H1 (cell line): ENCODE measurements at regions not wholly inside any gene's neighbourhood (a gene's known extent, or its start where the extent isn't known, plus 50 kb on each side); places are given as distances from the start of the nearest gene placed in this dataset.
A peak's percentile ranks its signal among the peaks of the same experiment; 100 is the strongest.

Experiments used
- CTCF ChIA-PET: fragments of 300-600 bp; sonication (Branson Sonifier 250); formaldehyde crosslinking; loops from one replicate; lab custom pipeline; 2021; ENCODE audit not compliant: partially characterized antibody; lab: Charles Lee
- POLR2A ChIA-PET: fragments of 300-600 bp; sonication (Branson Sonifier 250); formaldehyde crosslinking; loops from one replicate; lab custom pipeline; 2021; ENCODE audit warnings: inconsistent platforms; ENCODE audit not compliant: partially characterized antibody; lab: Charles Lee
- DNase-seq, 2 experiments: peaks; one replicate each; pipeline versions ENCODE4 v3.0.0 to v3.0.0-alpha.2; 2010 to 2022; ENCODE audit warnings: low spot score in 2 of 2, low read depth in 1 of 2, mixed read lengths in 1 of 2
- FAIRE-seq: peaks from 2 replicates; lab custom pipeline; 2011; peaks lifted over from hg19 to GRCh38; lab: Jason Lieb, UNC
- H2AFZ ChIP-seq: 2 replicates; pipeline ENCODE4 v1.8.1; 2012; ENCODE audit warnings: low read length, inconsistent platforms
- H2AK5ac ChIP-seq: 2 replicates; pipeline ENCODE4 v1.6.1; 2013; ENCODE audit warnings: low read depth, low read length
- H2BK120ac ChIP-seq: replicated peaks from 2 replicates; pipeline ENCODE3; 2013; ENCODE audit warnings: low read depth, low read length, inconsistent platforms
- H2BK12ac ChIP-seq: 2 replicates; pipeline ENCODE4 v1.6.1; 2013; ENCODE audit warnings: low read depth, low read length
- H2BK15ac ChIP-seq: 2 replicates; pipeline ENCODE4 v1.6.1; 2013; ENCODE audit warnings: low read length
- H2BK20ac ChIP-seq: 2 replicates; pipeline ENCODE4 v1.6.1; 2013; ENCODE audit warnings: low read length
- H2BK5ac ChIP-seq: 2 replicates; pipeline ENCODE4 v1.6.1; 2013; ENCODE audit warnings: low read depth, low read length
- H3K14ac ChIP-seq: 2 replicates; pipeline ENCODE4 v1.6.1; 2013; ENCODE audit warnings: inconsistent platforms; ENCODE audit not compliant: insufficient read length
- H3K18ac ChIP-seq: 2 replicates; pipeline ENCODE4 v1.6.1; 2013; ENCODE audit warnings: low read length; ENCODE audit errors: extremely low read depth
- H3K23ac ChIP-seq: 2 replicates; pipeline ENCODE4 v1.6.1; 2013; ENCODE audit warnings: inconsistent platforms; ENCODE audit not compliant: insufficient read length
- H3K23me2 ChIP-seq: 2 replicates; pipeline ENCODE4 v1.6.1; 2013; ENCODE audit warnings: low read depth, low read length
- H3K27ac ChIP-seq: 2 replicates; pipeline ENCODE4 v1.6.1; 2011; ENCODE audit warnings: low read depth, low read length, inconsistent platforms
- H3K27me3 ChIP-seq, 4 experiments: replicated peaks in 1 of 4; 1 replicate in 1 of 4; 2 replicates in 3 of 4; pipeline versions ENCODE4 v1.6.1 to v1.8.1; 2011 to 2013; ENCODE audit warnings: low read length in 3 of 4, mild to moderate bottlenecking in 3 of 4, inconsistent platforms in 2 of 4, mixed read lengths in 2 of 4, moderate library complexity in 1 of 4; ENCODE audit not compliant: control insufficient read depth in 3 of 4, insufficient read depth in 3 of 4; ENCODE audit errors: extremely low read depth in 1 of 4
- H3K36me3 ChIP-seq, 4 experiments: 2 replicates each; pipeline versions ENCODE4 v1.6.1 to v1.8.1; 2011 to 2013; ENCODE audit warnings: mild to moderate bottlenecking in 4 of 4, low read length in 3 of 4, moderate library complexity in 2 of 4, control low read depth in 1 of 4, inconsistent platforms in 1 of 4; ENCODE audit not compliant: insufficient read depth in 4 of 4, control insufficient read depth in 2 of 4
- H3K4ac ChIP-seq: replicated peaks from 2 replicates; pipeline ENCODE3; 2013; ENCODE audit warnings: low read length, low read depth, mixed read lengths, inconsistent platforms; ENCODE audit not compliant: insufficient read length
- H3K4me1 ChIP-seq, 4 experiments: replicated peaks in 1 of 4; 1 replicate in 1 of 4; 2 replicates in 3 of 4; pipeline versions ENCODE4 v1.6.1 to v1.8.1; 2011 to 2013; ENCODE audit warnings: low read length in 3 of 4, inconsistent platforms in 2 of 4, mixed read lengths in 1 of 4; ENCODE audit not compliant: insufficient read depth in 4 of 4, control insufficient read depth in 3 of 4
- H3K4me2 ChIP-seq, 2 experiments: 2 replicates each; pipeline versions ENCODE4 v1.6.1 to v1.8.1; 2011 to 2013; ENCODE audit warnings: low read depth in 2 of 2, low read length in 2 of 2, control low read depth in 1 of 2, inconsistent platforms in 1 of 2, mild to moderate bottlenecking in 1 of 2; ENCODE audit not compliant: insufficient read depth in 1 of 2
- H3K4me3 ChIP-seq, 4 experiments: fragments of 200-600, 300-600 bp in 1 of 4; sonication (generic), shearing (Covaris generic), sonication (Bioruptor Twin) in 1 of 4; 2 replicates each; pipeline versions ENCODE4 v1.5.1 to v1.8.1; 2011 to 2016; ENCODE audit warnings: low read length in 4 of 4, low read depth in 3 of 4, control low read depth in 2 of 4, inconsistent platforms in 2 of 4, mild to moderate bottlenecking in 2 of 4, mixed read lengths in 1 of 4, moderate library complexity in 1 of 4; ENCODE audit not compliant: insufficient read depth in 2 of 4; ENCODE audit errors: extremely low read depth in 1 of 4
- H3K56ac ChIP-seq: replicated peaks from 2 replicates; pipeline ENCODE3; 2013; ENCODE audit warnings: low read depth, mild to moderate bottlenecking, mixed read lengths, low read length, inconsistent platforms; ENCODE audit not compliant: insufficient read length
- H3K79me1 ChIP-seq: 2 replicates; pipeline ENCODE4 v1.6.1; 2013; ENCODE audit warnings: low read depth, low read length, control low read depth
- H3K79me2 ChIP-seq, 2 experiments: 2 replicates each; pipeline versions ENCODE4 v1.6.1 to v1.8.1; 2012 to 2013; ENCODE audit warnings: low read length in 2 of 2, mild to moderate bottlenecking in 2 of 2, inconsistent platforms in 1 of 2; ENCODE audit not compliant: insufficient read depth in 2 of 2, control insufficient read depth in 1 of 2
- H3K9ac ChIP-seq, 4 experiments: replicated peaks in 1 of 4; 1 replicate in 1 of 4; 2 replicates in 3 of 4; pipeline versions ENCODE4 v1.6.1 to v1.8.1; 2011 to 2013; ENCODE audit warnings: low read depth in 3 of 4, low read length in 3 of 4, control low read depth in 2 of 4, mild to moderate bottlenecking in 2 of 4, moderate library complexity in 2 of 4, inconsistent platforms in 1 of 4; ENCODE audit errors: extremely low read depth in 1 of 4
- H3K9me3 ChIP-seq, 2 experiments: 2 replicates each; pipeline versions ENCODE4 v1.6.1 to v1.8.1; 2012 to 2013; ENCODE audit warnings: mild to moderate bottlenecking in 2 of 2, moderate library complexity in 2 of 2, control low read depth in 1 of 2, inconsistent platforms in 1 of 2, low read depth in 1 of 2, low read length in 1 of 2, mixed read lengths in 1 of 2; ENCODE audit not compliant: insufficient read depth in 2 of 2
- H4K20me1 ChIP-seq, 2 experiments: replicated peaks in 1 of 2; 2 replicates each; pipeline versions ENCODE3 to v1.8.1; 2011 to 2013; ENCODE audit warnings: inconsistent platforms in 2 of 2, low read length in 2 of 2, mild to moderate bottlenecking in 1 of 2; ENCODE audit not compliant: insufficient read depth in 2 of 2, control insufficient read depth in 1 of 2
- H4K5ac ChIP-seq: 2 replicates; pipeline ENCODE4 v1.6.1; 2013; ENCODE audit warnings: low read length, low read depth, mixed read lengths, inconsistent platforms; ENCODE audit not compliant: insufficient read length
- H4K8ac ChIP-seq: 2 replicates; pipeline ENCODE4 v1.8.0; 2013; ENCODE audit warnings: mild to moderate bottlenecking, moderate library complexity, low read length, inconsistent platforms; ENCODE audit not compliant: insufficient read depth; ENCODE audit errors: extremely low read depth
- H4K91ac ChIP-seq: replicated peaks from 2 replicates; pipeline ENCODE3; 2013; ENCODE audit warnings: low read length, mixed read lengths, inconsistent platforms; ENCODE audit not compliant: insufficient read length
- ASH2L ChIP-seq: fragments of 200-600, 300-600 bp; sonication (generic); IDR thresholded peaks from one replicate; pipeline ENCODE4 v1.7.1; 2017; ENCODE audit warnings: low read length
- BCL11A ChIP-seq, 2 experiments: IDR thresholded peaks; one replicate each; pipeline ENCODE4 v1.6.1; 2011; ENCODE audit warnings: low read depth in 2 of 2, low read length in 2 of 2, mild to moderate bottlenecking in 2 of 2
- BRCA1 ChIP-seq: IDR thresholded peaks from 2 replicates; pipeline ENCODE4 v1.6.1; 2012; ENCODE audit warnings: low read depth, low read length, improper control_type of control experiment
- CREB1 ChIP-seq: IDR thresholded peaks from 2 replicates; pipeline ENCODE4 v1.6.1; 2012; ENCODE audit warnings: inconsistent platforms
- E2F6 ChIP-seq: IDR thresholded peaks from 2 replicates; pipeline ENCODE4 v1.6.1; 2012; ENCODE audit warnings: inconsistent platforms
- FOSL1 ChIP-seq: IDR thresholded peaks from 2 replicates; pipeline ENCODE4 v1.6.1; 2011; ENCODE audit warnings: mild to moderate bottlenecking, low read depth, low read length, moderate library complexity; ENCODE audit not compliant: insufficient read depth
- JUND ChIP-seq: IDR thresholded peaks from 2 replicates; pipeline ENCODE4 v1.6.1; 2011; ENCODE audit warnings: mild to moderate bottlenecking, improper control_type of control experiment, low read length
- MAFK ChIP-seq: IDR thresholded peaks from 2 replicates; pipeline ENCODE4 v1.6.1; 2012; ENCODE audit warnings: low read depth, mild to moderate bottlenecking, improper control_type of control experiment, low read length
- POLR2A ChIP-seq, 2 experiments: IDR thresholded peaks; 1 replicate in 1 of 2; 2 replicates in 1 of 2; pipeline ENCODE4 v1.6.1; 2011; ENCODE audit warnings: low read depth in 2 of 2, low read length in 2 of 2, mild to moderate bottlenecking in 2 of 2; ENCODE audit errors: control extremely low read depth in 1 of 2
- POLR2AphosphoS5 ChIP-seq: IDR thresholded peaks from 2 replicates; pipeline ENCODE4 v1.6.1; 2011; ENCODE audit warnings: low read depth, low read length
- RAD21 ChIP-seq, 2 experiments: IDR thresholded peaks in 1 of 2; conservative IDR thresholded peaks in 1 of 2; 2 replicates each; pipeline ENCODE4 v1.6.1; 2011; ENCODE audit warnings: low read depth in 2 of 2, low read length in 2 of 2, improper control_type of control experiment in 1 of 2, inconsistent platforms in 1 of 2, mild to moderate bottlenecking in 1 of 2, moderate library complexity in 1 of 2
- SIN3A ChIP-seq, 2 experiments: IDR thresholded peaks in 1 of 2; conservative IDR thresholded peaks in 1 of 2; 2 replicates each; pipeline ENCODE4 v1.6.1; 2011 to 2012; ENCODE audit warnings: low read length in 2 of 2, improper control_type of control experiment in 1 of 2, low read depth in 1 of 2, mild to moderate bottlenecking in 1 of 2
- SIX5 ChIP-seq: IDR thresholded peaks from 2 replicates; pipeline ENCODE4 v1.6.1; 2011; ENCODE audit warnings: mild to moderate bottlenecking, low read depth, low read length
- SP2 ChIP-seq: IDR thresholded peaks from 2 replicates; pipeline ENCODE4 v1.6.1; 2012; ENCODE audit warnings: mild to moderate bottlenecking, low read length, inconsistent platforms
- WGBS, 2 experiments: shearing (Covaris generic) in 1 of 2; methylation state at CpG; one replicate each; pipeline versions ENCODE4 v1.1.6 to v1.1.7; 2013 to 2015; ENCODE audit warnings: low lambda C conversion rate in 2 of 2, mixed read lengths in 2 of 2, inconsistent platforms in 1 of 2, low coverage in 1 of 2, missing lambda C conversion rate in 1 of 2; ENCODE audit not compliant: insufficient replicate concordance in 2 of 2, insufficient coverage in 1 of 2, insufficient read length in 1 of 2; ENCODE audit errors: extremely low coverage in 1 of 2, missing lambda C conversion rate in 1 of 2; 5-methylcytosine and 5-hydroxymethylcytosine counted together

GRCh38 chr13:33493672-33494365 is 208.3 kb upstream of the STARD13 start:
- TF ChIP-seq SIN3A (conservative IDR thresholded peaks at IDR 0.05 in 1 of 2, IDR thresholded peaks at IDR 0.05 in 1 of 2; ENCODE audit: low read depth in 1 of 2, low read length in 2 of 2) (no peak), E2F6 (no peak), ASH2L (no peak), SP2 (no peak), RAD21 (IDR thresholded peaks at IDR 0.05 in 1 of 2, conservative IDR thresholded peaks at IDR 0.05 in 1 of 2; ENCODE audit: low read depth in 2 of 2, low read length in 2 of 2) (no peak), SIX5 (no peak), CREB1 (no peak), MAFK (no peak), FOSL1 (no peak), JUND (no peak), POLR2AphosphoS5 (no peak), POLR2A (IDR thresholded peaks at IDR 0.05; ENCODE audit: control extremely low read depth in 1 of 2, low read depth in 2 of 2, low read length in 2 of 2) (no peak), BCL11A (IDR thresholded peaks at IDR 0.05; ENCODE audit: low read depth in 2 of 2, low read length in 2 of 2) (no peak), BRCA1 (no peak)
- POLR2A ChIA-PET = no interaction called here
- H4K5ac ChIP-seq = no peak overlapping the region
- CTCF ChIA-PET = no interaction called here
- H3K4ac ChIP-seq = no peak overlapping the region
- H4K8ac ChIP-seq = no peak overlapping the region
- no peaks in the 10 kb centered on the region for H3K79me1 ChIP-seq
- no peak overlapping the region for H2BK20ac ChIP-seq
- H3K27me3 ChIP-seq = no peaks in the 10 kb centered on the region
- H3K79me2 ChIP-seq = no peaks in the 10 kb centered on the region
- H3K23me2 ChIP-seq = no peaks in the 10 kb centered on the region
- no peak overlapping the region for H3K9ac ChIP-seq
- no peak for FAIRE-seq
- peak overlapping the region; percentile 49; the same call in 1 of the 2 replicates for H2AFZ ChIP-seq
- H3K9me3 ChIP-seq = no peaks in the 10 kb centered on the region
- no peak overlapping the region for H2BK12ac ChIP-seq
- no peak overlapping the region for H3K4me3 ChIP-seq
- H2AK5ac ChIP-seq = no peak overlapping the region
- no peak overlapping the region for H3K27ac ChIP-seq
- H3K56ac ChIP-seq = no peak overlapping the region
- no peak overlapping the region for H3K4me2 ChIP-seq
- H3K23ac ChIP-seq = no peak overlapping the region
- no peak for DNase-seq
- H2BK15ac ChIP-seq = no peak overlapping the region
- H4K91ac ChIP-seq = no peak overlapping the region
- 93% methylated on average over 6 of the region's 6 CpGs; no CpG with 5 or more reads in 1 of the 2 experiments for WGBS, 2 experiments
- no peak overlapping the region for H3K18ac ChIP-seq
- no peak overlapping the region for H2BK120ac ChIP-seq
- H4K20me1 ChIP-seq = no peaks in the 10 kb centered on the region
- no peak overlapping the region for H2BK5ac ChIP-seq
- H3K36me3 ChIP-seq = no peaks in the 10 kb centered on the region
- H3K4me1 ChIP-seq = peaks cover 3 to 8% (median 4%) of the 10 kb centered on the region in 4 experiments; a peak in 5 of 7 replicates
- H3K14ac ChIP-seq = no peak overlapping the region
